ENCODE measurements at regions not wholly inside any gene's neighbourhood (a gene's known extent, or its start where the extent isn't known, plus 50 kb on each side); places are given as distances from the start of the nearest gene placed in this dataset.

DNA sequence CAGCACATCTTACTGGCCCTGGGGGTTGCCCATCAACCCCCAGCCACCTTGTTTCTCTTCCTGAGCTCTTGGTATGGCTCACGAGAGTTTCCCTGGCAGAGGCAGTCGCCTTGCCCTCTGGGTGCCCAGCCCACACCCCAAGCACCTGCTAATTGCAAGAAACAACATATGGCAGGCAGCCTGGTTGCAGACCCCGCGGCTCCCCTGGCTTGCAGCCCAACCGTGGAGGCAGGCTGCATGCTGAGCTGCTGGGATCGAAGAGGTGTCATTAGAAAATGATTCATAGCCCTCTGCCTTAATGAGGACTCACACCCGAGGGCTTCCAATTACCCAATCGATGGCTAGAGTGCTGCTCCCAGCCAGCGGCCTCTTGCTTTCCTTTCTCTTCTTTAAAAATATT is 115.7 kb downstream of the TMEM114 start:
- TF ChIP-seq, protein P1, sequence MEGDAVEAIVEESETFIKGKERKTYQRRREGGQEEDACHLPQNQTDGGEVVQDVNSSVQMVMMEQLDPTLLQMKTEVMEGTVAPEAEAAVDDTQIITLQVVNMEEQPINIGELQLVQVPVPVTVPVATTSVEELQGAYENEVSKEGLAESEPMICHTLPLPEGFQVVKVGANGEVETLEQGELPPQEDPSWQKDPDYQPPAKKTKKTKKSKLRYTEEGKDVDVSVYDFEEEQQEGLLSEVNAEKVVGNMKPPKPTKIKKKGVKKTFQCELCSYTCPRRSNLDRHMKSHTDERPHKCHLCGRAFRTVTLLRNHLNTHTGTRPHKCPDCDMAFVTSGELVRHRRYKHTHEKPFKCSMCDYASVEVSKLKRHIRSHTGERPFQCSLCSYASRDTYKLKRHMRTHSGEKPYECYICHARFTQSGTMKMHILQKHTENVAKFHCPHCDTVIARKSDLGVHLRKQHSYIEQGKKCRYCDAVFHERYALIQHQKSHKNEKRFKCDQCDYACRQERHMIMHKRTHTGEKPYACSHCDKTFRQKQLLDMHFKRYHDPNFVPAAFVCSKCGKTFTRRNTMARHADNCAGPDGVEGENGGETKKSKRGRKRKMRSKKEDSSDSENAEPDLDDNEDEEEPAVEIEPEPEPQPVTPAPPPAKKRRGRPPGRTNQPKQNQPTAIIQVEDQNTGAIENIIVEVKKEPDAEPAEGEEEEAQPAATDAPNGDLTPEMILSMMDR (IDR thresholded peaks at IDR 0.05) = no peak
- TF ChIP-seq POLR2A (IDR thresholded peaks at IDR 0.05) (no peak), EP300 (IDR thresholded peaks at IDR 0.05) (no peak)

Measured in ovary (tissue), 3 donors.